G401 (cell line): ENCODE measurements at regions not wholly inside any gene's neighbourhood (a gene's known extent, or its start where the extent isn't known, plus 50 kb on each side); places are given as distances from the start of the nearest gene placed in this dataset.

Source experiments
- DNase-seq: peaks from one replicate; pipeline ENCODE4 v3.0.0-alpha.2; 2015; ENCODE audit warnings: low spot score
- in situ Hi-C: cut with HindIII; loops from 2 replicates; pipeline ENCODE4 v1.10.0; 2016; ENCODE audit warnings: low sequenced_read_pairs, mixed read lengths

DNA sequence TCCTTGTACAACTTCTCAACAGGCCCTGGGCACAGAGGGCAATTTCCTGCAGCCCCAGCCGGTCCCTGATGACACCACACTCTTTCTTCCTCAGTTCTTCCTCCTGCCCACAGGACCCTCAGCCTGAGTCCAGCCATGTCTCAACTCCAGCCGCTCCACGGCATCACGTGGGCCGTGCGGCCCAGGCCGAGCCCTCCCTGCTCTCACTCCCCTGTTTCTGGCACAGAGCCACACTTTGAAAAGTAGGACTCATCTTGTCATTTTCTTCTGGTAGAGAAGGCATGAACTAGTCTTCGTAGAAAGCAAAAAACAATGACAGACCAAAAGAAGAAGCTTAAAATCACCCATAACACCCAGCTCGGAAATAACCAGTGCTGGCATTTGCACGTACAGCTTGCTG is 404.7 kb upstream of the IRX1 start:
- in situ Hi-C loops: no loop called here

DNA sequence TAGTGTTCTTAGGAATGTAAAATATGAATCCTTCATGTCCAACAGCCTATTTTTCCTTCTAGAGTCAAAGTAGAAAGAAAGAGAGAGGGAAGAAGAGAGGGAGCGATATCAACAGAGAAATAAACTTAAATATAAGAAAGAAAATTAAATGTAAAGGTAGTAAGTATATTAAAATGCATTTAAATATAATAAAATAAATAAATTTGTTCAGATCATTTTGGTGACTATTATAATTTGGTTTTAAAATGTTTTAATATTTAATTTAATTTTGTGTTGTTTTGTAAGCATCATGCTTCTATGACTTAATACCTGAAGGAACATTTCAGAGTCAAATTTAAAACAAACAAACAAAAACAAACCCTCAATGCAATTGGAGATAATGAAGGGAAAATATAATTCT is 405.2 kb upstream of the IRX1 start:
- no peak for DNase-seq
- in situ Hi-C loops: no loop called here

More for the DNA sequence above, 404.7 kb upstream of the IRX1 start:
- DNase-seq: no peak

DNA sequence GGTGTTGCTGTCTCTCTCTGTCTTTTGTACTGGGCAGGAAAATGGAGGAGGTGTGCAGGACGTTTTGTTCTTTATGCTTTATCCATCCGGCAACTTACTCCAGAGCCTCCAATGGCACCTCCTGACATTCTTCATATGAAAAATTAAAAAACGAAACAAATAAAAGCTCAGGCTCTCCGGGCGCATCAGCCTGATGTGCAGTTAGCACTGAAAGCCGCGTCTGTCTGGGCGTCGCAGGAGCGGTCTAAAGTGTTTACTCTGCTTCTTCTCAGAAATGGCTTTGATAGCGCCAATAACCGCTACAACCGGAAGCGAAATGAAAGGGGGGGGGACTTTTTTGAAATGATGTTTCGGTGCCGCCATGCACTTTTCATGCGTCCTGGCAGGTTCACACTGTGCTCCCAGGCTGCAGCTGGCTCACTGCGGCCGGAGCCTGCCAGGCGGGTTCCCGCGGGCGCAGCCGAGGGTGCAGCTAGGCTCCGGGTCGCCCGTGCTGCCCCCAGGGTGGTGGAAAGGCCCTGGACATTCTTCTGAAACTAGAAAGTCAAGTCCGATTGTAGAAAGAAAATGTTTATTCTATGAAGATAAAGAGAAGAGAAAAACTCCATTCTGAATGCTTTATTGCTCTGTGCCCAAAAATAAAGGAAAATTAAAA is 407.7 kb upstream of the IRX1 start:
- DNase-seq: no peak
- in situ Hi-C loops: no loop called here

DNA sequence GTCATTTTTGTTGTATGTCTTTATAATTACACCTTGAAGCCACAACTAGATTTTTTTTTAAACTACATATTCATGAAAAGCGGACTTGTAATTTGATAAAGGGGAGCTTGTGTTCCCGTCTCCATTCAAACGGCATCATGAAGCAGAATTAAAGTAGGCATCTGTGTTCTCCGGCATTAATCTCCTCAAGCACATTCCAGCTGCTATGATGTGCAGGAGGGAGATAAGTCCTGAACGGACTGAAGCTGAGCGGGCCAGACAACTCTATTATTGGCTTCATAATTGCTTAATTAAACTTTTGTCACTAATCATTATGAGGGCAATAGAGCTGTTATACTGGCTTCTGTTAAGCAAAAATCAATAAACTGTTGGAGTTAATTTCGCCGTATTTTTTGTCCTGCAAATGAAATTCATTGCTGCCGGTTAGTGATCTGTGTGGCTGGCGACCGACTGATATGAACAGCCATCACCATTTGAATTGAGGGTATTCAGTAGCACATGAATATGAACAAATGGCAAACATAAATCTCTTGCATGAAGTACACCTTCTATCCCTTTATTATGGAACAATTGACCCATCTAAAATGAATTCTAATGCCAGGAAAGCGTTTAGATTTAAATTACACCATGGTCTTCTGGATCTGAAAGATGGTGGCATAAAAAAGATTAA is 408.8 kb upstream of the IRX1 start:
- in situ Hi-C loops: no loop called here
- no peak for DNase-seq

DNA sequence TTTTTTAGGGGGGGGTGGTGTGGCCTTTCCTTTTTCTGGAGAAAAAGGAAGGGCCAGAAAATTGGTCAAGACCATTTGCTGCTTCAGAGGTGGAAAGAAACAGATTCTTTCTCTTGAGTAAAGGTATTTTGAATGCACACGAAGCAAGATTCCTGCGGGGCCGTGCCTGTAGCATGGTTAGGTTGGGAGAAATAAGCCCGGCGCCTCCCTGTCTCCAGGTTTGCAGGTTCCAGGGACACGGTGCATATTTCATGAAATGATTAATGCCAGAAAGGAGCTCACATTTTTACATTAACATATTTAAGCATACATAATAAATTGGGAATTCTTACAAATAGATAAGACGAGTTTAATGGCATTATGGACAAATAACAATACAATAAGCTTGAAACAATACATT is 409.5 kb upstream of the IRX1 start:
- in situ Hi-C loops: no loop called here
- no peak for DNase-seq

DNA sequence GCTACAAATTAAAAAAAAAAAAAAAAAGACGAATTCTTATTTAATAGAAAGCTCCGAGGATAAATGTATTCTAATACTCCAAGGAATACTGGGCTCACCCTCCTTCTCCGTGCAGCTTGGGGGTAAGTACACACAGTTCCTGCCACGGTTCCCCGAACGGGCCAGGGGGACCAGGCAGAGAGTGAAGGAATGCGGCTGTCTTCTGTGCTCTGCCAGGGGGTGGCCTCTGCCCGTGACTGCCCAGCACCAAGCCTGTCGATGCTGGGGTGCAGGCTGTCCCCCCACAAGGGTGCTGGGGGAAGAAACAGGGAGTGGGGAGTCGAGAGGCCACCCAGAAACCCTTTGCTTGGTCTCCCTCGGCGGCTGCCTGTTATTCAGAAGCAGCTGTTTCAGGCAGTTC is 410.1 kb upstream of the IRX1 start:
- DNase-seq: no peak
- in situ Hi-C loops: no loop called here

DNA sequence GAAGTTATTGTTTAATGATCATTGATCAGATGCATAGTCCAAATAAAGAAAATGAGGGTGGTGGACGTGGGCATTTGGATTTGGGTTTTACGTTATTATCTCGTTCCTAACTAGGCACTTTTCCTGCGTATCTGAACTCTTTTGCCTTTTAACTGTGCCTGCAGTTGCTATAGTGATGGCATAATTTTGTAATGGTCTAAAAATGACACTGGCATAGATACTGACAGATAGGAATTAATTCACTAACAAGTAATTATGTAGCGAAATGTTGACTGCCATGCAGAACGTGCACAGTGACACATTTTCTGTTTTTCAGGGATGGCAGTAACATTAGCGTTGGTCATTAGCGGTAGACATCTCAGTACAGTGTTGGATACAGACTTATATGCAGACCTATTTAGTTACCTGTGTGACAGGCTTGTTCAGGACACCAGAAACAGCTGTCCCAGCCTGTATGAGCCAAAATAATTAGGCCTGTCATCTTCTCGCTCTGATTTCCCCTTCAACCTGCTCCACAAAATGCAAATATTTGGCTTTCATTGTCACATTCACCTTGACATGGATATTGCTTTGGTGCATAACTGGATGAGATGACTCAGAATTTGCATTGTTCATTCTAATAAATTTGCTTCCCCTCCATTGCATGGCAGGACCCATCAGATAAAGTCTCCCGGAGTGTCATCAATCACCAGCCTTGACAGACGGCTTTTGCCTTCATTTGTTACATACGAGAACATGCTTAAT is 413.3 kb upstream of the IRX1 start:
- in situ Hi-C loops: no loop called here
- DNase-seq: no peak

DNA sequence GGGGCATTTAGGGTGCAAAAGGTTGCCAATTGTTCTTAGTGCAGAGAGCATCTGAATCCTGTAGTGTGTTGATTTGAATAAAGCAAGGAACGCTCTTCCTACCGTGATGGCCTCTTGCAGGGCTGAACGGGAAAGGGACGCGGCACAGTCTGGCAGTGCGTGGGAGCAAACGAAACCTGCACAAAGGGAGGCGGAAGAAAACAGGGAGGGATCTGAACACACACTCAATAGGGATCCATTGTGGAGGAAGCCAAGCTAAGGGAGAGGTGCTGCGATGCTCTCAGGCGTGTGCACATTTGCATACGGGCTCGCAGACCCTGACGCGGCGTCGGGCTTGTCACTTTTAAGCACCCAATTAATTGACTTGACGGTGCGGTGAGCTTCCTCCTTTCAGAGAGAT is 414.0 kb upstream of the IRX1 start:
- no peak for DNase-seq
- in situ Hi-C loops: no loop called here

DNA sequence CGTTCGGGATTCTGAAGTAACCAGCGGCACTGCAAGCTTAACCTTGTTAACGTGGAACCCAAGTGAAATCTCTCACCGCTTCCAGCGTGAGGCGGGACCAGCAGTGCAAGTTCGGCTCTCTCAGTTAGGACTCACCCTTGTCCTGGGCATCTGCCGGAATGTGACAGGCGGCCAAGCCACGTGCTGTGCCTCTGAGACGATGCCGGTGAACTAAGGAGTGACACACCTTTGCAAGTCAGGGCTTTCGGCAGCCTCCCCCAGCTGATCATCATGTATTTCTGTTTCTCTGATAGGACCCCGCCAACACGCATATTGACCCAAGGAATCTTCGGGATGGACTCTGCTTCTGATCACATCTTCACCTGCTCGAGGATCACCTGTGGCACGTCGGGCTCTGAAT is 415.0 kb upstream of the IRX1 start:
- in situ Hi-C loops: no loop called here
- DNase-seq: no peak

DNA sequence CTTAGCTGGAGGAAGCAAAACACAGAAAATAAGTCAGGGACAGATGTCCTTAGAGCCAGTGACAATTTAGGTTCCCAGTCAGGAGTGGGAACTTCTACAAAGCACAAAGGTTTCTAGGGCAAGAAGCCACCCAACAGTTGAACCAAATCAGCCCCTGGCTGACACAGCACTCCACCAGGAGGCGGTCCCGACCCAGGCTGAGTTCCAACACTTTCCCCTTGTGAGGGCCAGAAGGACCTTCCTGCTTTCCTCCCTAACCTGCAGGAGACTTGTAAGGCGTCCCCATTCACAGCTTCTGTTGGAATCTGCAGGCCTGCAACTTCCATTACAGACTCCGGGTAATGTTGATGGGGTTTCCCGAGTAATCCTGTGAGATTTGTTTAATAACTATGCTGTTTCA is 416.4 kb upstream of the IRX1 start:
- no peak for DNase-seq
- in situ Hi-C loops: no loop called here

DNA sequence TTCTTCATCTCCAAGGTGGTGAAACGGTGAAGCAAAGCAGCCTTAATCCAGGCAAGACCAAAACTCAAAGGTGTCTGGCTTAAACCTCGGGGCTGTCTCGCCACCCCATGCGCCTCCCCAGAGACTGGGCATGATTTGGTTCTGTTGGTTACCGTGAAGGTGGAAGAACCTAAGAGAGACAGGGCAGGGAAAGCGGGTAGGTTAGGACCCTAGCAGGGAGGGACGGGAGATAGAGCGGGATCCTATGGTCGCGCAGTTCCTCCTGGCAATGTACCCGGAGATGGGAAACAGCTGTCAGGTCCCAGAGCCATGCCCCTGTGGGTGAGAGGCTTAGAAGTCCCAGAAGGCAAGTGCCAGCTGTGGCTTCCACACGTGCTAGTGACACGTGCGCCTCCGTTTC is 418.3 kb upstream of the IRX1 start:
- in situ Hi-C loops: no loop called here
- DNase-seq: no peak

DNA sequence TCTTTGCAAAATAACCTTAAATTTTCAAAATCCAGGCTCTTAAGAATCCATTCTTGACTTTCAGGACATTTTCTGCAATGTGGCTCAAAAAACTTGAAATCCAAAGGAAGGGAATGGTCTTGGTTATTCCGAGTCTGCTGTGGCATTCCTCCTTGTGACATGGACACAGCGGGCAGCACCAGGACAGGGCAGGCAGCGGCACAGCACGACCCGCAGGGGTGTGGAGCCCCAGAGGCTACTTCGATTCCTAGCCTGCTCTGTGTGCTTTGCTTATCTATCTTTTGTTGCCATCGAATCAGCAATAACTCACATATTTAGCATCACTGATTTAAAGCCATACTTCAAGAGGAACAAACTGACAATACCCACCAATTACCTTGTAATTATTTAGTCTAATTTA is 420.2 kb upstream of the IRX1 start:
- in situ Hi-C loops: no loop called here
- no peak for DNase-seq

DNA sequence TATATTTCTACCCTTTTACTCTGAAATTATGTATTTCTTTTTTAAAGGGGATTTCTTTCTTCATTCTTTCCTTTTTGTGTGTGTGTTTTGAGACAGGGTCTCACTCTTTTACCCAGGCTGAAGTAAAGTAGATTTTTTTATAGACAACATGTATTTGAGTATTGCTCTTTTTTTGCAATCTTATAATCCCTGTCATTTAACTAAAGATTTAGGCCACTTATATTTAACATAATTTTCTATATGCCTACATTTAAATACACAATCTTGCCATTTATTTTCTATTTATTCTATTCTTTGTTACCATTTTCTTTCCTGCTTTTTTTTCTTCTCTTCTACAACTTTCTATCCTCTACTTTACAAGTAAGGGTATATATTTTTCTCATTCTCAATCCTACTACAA is 416.0 kb upstream of the IRX2 start:
- no peak for DNase-seq
- in situ Hi-C loops: no loop called here

DNA sequence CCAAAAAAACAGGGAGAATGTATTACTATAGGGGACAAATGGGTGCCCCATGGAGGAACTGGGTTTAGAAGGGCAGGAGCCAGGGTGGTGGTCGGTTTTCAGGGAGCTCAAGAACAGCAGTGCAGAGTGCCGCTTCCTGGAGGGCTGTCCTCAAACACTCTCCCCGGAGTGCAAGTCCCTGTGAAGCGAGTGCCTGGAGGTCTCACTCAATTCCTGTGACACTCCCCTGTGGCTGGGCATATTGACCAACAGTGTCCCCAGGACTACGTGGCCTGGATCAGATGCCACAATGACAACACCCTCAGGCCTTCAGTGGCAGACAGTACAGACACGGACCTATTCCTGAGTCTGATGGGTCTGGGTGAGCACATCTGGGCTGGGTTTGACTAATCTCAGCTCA is 412.1 kb upstream of the IRX2 start:
- no peak for DNase-seq
- in situ Hi-C loops: no loop called here

DNA sequence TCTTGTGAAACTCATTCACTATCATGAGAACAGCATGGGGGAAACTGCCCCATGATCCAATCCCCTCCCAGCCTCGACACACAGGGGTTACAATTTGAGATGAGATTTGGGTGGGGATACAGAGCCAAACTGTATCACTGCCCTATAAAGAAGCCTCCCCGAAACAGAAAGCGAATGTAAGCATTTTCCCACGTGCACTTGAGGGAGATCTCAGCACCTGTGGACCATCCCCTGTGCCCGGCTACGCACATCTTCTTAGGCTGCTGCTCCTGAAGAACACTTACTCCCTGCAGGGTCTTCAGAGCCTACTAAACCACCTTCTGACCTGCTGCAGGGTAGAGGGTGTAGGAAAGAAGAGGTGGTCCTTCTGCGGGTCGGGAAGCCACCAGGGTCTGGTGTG is 410.2 kb upstream of the IRX2 start:
- no peak for DNase-seq
- in situ Hi-C loops: no loop called here

DNA sequence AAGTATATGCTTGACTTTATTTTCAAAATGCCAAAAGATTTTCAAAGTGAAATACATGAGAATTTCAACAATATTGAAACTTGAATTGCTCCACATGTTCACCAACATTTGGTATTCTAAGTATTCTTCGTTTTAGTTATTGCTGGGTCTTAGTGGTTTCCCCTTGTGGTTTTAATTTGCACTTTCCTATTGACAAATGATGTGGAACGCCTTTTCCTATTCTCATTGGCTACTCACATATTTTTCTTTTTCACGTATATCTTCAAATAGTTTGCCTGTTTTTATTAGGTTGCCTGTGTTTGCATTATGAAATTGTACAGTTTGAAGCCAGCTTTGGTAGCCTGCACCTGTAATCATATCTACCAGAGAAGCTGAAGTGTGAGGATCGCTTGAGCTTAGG is 405.7 kb upstream of the IRX2 start:
- in situ Hi-C loops: no loop called here
- DNase-seq: no peak

DNA sequence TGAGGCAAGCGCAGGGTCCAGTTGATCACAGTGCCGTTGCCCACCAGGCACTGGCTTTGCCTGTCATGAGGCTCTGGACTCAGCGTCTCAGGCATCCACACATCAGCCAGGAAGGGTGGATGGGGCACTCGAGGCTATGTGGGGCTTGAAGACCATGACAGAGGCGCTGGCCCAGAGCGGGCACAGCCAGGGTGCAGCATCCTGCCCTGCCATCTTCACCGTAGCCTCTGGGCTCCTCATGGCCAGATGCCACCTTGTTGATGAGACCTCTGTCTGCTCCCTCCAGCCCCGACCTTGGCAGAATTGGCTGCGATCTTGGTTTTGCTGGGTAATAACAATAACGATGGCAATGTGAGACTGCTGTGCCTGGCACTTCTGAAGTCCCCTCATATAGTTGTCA is 404.2 kb upstream of the IRX2 start:
- in situ Hi-C loops: no loop called here
- no peak for DNase-seq

DNA sequence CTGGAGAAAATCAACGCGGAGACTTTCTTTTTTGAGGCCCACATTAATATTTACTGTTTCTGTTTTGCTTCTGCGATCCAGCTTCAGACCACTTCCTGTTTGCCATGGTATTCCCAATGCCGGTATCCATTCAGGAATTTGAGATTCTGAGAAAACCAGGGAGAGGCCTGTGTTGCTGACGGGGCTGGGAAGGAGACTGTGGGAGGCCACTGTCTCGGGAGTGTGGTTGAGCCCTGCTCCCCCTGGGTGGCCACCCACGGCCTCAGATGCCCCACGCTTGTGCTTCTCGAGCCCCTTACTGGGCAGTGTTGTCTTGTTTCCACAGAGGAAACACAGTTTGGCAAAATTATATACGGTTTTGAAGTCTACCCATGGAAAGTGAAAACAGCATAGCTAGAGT is 403.6 kb upstream of the IRX2 start:
- in situ Hi-C loops: no loop called here
- no peak for DNase-seq

DNA sequence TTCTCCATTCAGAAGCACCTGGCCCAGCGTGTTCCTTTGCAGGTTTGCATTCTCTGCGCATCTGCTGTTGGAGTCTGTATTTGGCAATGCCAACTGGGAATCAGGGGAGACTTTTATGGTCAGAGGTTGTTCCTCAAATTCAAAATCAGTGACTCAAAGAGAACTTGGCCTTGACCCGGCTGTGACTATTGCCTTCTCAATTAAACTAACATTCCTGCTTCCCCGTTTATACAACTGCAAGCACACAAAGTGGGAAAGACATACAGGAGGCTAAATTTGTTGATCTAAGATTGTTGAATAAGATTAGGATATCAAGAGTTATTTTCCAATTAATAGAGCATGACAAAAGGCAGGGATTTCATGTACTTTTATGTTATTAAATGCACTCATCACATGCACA is 402.4 kb upstream of the IRX2 start:
- in situ Hi-C loops: no loop called here
- DNase-seq: no peak

DNA sequence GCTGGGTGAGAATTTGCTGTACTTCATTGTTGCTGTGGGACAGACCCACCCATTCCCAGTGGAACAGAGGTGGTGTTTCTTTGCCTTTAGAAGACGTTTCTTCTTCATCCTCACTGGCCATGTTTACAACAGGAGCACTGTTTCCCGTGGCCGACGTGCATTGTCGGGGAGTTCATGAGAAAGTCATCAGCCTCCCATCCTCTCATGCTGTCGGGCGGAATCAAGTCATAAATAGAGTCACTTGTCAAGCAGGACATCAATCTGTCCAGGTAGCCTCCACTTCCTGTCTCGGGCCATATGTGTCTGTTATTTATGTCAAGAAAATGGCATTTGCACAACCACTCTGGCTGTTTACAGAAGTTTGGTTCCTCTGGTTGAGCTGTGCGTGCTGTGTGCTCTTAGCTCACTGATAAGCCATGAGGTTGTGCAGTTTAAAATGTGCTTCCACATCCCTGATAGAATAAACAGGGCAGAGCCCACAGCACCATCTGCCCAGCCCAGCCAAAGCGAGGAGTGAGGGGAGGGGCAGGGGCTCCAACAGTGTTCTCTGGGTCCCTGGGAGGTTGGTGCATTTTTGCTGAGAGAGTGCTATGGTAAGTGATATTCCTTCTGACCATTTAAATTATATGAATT is 401.9 kb upstream of the IRX2 start:
- DNase-seq: no peak
- in situ Hi-C loops: no loop called here
